ENCODE measurements at regions not wholly inside any gene's neighbourhood (a gene's known extent, or its start where the extent isn't known, plus 50 kb on each side); places are given as distances from the start of the nearest gene placed in this dataset.

DNA sequence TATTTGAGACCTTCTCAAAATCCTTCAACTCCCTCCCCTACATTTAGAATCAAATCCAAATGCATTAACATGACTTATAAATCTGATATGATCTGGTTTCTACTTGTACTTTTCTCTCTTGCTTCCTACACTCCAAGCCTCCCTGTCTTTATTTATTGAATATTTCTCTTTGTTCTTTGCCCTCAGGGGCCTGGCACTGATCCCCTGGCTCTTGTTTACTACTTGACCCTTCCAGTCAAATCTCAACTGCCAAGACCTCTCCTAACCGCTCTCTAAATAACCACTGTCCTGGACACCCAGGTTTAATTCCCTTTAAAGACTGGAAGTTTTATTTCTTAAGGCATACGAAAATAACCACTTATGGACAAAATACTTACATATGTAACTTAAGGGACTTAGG lies 248.9 kb downstream of the CHRM3 start:
- TF ChIP-seq, protein P1, sequence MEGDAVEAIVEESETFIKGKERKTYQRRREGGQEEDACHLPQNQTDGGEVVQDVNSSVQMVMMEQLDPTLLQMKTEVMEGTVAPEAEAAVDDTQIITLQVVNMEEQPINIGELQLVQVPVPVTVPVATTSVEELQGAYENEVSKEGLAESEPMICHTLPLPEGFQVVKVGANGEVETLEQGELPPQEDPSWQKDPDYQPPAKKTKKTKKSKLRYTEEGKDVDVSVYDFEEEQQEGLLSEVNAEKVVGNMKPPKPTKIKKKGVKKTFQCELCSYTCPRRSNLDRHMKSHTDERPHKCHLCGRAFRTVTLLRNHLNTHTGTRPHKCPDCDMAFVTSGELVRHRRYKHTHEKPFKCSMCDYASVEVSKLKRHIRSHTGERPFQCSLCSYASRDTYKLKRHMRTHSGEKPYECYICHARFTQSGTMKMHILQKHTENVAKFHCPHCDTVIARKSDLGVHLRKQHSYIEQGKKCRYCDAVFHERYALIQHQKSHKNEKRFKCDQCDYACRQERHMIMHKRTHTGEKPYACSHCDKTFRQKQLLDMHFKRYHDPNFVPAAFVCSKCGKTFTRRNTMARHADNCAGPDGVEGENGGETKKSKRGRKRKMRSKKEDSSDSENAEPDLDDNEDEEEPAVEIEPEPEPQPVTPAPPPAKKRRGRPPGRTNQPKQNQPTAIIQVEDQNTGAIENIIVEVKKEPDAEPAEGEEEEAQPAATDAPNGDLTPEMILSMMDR (IDR thresholded peaks at IDR 0.05), result no peak
- TF ChIP-seq POLR2A (IDR thresholded peaks at IDR 0.05), result no peak
